SK-N-SH treated with all-trans-retinoic acid at 6 μM for 48 hours (cell line): ENCODE measurements at regions not wholly inside any gene's neighbourhood (a gene's known extent, or its start where the extent isn't known, plus 50 kb on each side); places are given as distances from the start of the nearest gene placed in this dataset.

ENCODE experiments used
- ATAC-seq: fragments of 200-7000 bp; cut with Tn5 transposase; 3 replicates; pipeline ENCODE4 v1.9.1; 2020; ENCODE audit warnings: mild to moderate bottlenecking, moderate library complexity
- ARNTL ChIP-seq: fragments of 450-650 bp; formaldehyde crosslinking; IDR thresholded peaks from 2 replicates; pipeline ENCODE4 v1.5.0; 2020; ENCODE audit warnings: low read depth, mild to moderate bottlenecking, moderate library complexity, borderline replicate concordance
- CSDC2 ChIP-seq: fragments of 250-450 bp; sonication (Bioruptor Pico); IDR thresholded peaks from 2 replicates; pipeline ENCODE4 v1.5.0; 2020; ENCODE audit warnings: mild to moderate bottlenecking, moderate library complexity
- ESRRG ChIP-seq: fragments of 250-450 bp; sonication (Bioruptor Pico); IDR thresholded peaks from 2 replicates; pipeline ENCODE4 v1.6.1; 2021; ENCODE audit warnings: mild to moderate bottlenecking
- GLIS3 ChIP-seq: fragments of 250-450 bp; sonication (Bioruptor Pico); IDR thresholded peaks from 2 replicates; pipeline ENCODE4 v1.5.0; 2020; ENCODE audit warnings: mild to moderate bottlenecking, moderate library complexity
- ISL1 ChIP-seq: fragments of 250-450 bp; sonication (Bioruptor Pico); IDR thresholded peaks from 2 replicates; pipeline ENCODE4 v2.1.2; 2022; ENCODE audit warnings: mild to moderate bottlenecking, moderate library complexity
- OSR1 ChIP-seq: fragments of 250-450 bp; sonication (Bioruptor Pico); IDR thresholded peaks from 2 replicates; pipeline ENCODE4 v1.8.0; 2022; ENCODE audit warnings: moderate library complexity, mild to moderate bottlenecking, inconsistent platforms
- PPARA ChIP-seq: fragments of 250-450 bp; sonication (Bioruptor Pico); IDR thresholded peaks from 2 replicates; pipeline ENCODE4 v1.5.0; 2020; ENCODE audit warnings: mild to moderate bottlenecking, borderline replicate concordance
- RARB ChIP-seq: fragments of 250-450 bp; sonication (Bioruptor Pico); IDR thresholded peaks from 2 replicates; pipeline ENCODE4 v1.8.0; 2021; ENCODE audit warnings: mild to moderate bottlenecking, moderate library complexity
- SNAI2 ChIP-seq: fragments of 250-450 bp; sonication (Bioruptor Pico); IDR thresholded peaks from 2 replicates; pipeline ENCODE4 v1.5.0; 2020; ENCODE audit warnings: mild to moderate bottlenecking, moderate library complexity
- TCF4 ChIP-seq: fragments of 250-450 bp; sonication (Bioruptor Pico); IDR thresholded peaks from 2 replicates; pipeline ENCODE4 v1.8.0; 2021; ENCODE audit warnings: mild to moderate bottlenecking, moderate library complexity, borderline replicate concordance
- TOX ChIP-seq: fragments of 250-450 bp; sonication (Bioruptor Pico); IDR thresholded peaks from 2 replicates; pipeline ENCODE4 v1.8.0; 2021; ENCODE audit warnings: mild to moderate bottlenecking, moderate library complexity, borderline replicate concordance
- ZFP3 ChIP-seq: fragments of 250-450 bp; sonication (Bioruptor Pico); IDR thresholded peaks from 2 replicates; pipeline ENCODE4 v1.5.0; 2020; ENCODE audit warnings: mild to moderate bottlenecking, moderate library complexity
- ZFP30 ChIP-seq: fragments of 450-650 bp; formaldehyde crosslinking; IDR thresholded peaks from 2 replicates; pipeline ENCODE4 v1.5.0; 2022; ENCODE audit warnings: mild to moderate bottlenecking, moderate library complexity
- ZNF565 ChIP-seq: fragments of 450-650 bp; formaldehyde crosslinking; conservative IDR thresholded peaks from 2 replicates; pipeline ENCODE4 v1.5.0; 2020; ENCODE audit warnings: low read depth, mild to moderate bottlenecking, moderate library complexity
- ZNF70 ChIP-seq: fragments of 450-650 bp; formaldehyde crosslinking; IDR thresholded peaks from 2 replicates; pipeline ENCODE4 v1.5.0; 2020; ENCODE audit warnings: mild to moderate bottlenecking, moderate library complexity
- ZNF8 ChIP-seq: fragments of 450-650 bp; formaldehyde crosslinking; IDR thresholded peaks from 2 replicates; pipeline ENCODE4 v1.5.0; 2020; ENCODE audit warnings: mild to moderate bottlenecking, moderate library complexity
- TF ChIP-seq, protein P1 (sequence below): fragments of 250-450 bp; sonication (Bioruptor Pico); IDR thresholded peaks from 2 replicates; pipeline ENCODE4 v1.8.0; 2021; ENCODE audit warnings: low read depth, mild to moderate bottlenecking, moderate library complexity, borderline replicate concordance
- TF ChIP-seq, protein P2 (sequence below): fragments of 250-450 bp; sonication (Bioruptor Pico); IDR thresholded peaks from 2 replicates; pipeline ENCODE4 v1.5.1; 2020; ENCODE audit warnings: low read depth, mild to moderate bottlenecking, moderate library complexity
- TF ChIP-seq, protein P3 (sequence below): fragments of 250-450 bp; sonication (Bioruptor Pico); IDR thresholded peaks from 2 replicates; pipeline ENCODE4 v1.8.0; 2020; ENCODE audit warnings: mild to moderate bottlenecking, moderate library complexity, borderline replicate concordance
- TF ChIP-seq, protein P4 (sequence below): fragments of 250-450 bp; sonication (Bioruptor Pico); IDR thresholded peaks from 2 replicates; pipeline ENCODE4 v1.5.1; 2021; ENCODE audit warnings: mild to moderate bottlenecking, moderate library complexity

DNA sequence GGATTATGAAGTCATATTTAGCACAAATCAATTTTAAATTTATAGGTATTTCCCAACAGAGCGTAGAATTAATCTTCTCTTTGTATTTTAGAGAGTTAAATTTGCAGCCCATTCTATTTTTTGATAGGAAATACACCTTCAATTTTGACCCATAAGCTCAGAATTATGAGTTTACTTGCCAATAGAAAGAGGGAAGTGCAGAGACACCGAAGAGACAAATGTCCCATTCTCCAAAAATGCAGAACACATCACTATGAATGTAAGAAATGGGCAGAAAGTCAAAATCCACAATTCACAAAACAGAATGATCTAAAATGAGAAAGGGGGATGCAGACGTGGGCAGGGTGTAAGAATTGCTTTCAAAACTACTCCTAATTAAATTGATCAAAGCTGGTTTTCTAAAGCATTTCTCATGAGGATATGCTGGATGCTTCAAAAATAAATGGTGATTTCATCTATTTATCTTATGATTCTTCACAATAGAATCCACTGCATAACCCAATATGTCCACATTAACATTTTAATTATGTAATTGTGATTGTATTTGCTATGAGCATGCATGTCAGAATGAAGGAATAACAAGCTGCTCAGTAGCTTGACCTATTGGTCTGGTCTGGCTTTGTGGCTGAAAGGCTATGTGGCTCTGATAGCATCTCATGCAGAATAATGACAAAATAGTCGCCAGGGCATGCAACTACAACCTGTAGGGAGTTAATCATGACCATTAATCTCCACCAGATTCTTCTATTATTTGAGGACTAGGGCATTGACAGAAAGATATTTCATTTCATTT, 550.1 kb upstream of the CDH18 start (continued):
- TF ChIP-seq, protein P1, sequence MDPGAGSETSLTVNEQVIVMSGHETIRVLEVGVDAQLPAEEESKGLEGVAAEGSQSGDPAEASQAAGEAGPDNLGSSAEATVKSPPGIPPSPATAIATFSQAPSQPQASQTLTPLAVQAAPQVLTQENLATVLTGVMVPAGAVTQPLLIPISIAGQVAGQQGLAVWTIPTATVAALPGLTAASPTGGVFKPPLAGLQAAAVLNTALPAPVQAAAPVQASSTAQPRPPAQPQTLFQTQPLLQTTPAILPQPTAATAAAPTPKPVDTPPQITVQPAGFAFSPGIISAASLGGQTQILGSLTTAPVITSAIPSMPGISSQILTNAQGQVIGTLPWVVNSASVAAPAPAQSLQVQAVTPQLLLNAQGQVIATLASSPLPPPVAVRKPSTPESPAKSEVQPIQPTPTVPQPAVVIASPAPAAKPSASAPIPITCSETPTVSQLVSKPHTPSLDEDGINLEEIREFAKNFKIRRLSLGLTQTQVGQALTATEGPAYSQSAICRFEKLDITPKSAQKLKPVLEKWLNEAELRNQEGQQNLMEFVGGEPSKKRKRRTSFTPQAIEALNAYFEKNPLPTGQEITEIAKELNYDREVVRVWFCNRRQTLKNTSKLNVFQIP (CRISPR knock-in tag) = no peak
- TF ChIP-seq, protein P2, sequence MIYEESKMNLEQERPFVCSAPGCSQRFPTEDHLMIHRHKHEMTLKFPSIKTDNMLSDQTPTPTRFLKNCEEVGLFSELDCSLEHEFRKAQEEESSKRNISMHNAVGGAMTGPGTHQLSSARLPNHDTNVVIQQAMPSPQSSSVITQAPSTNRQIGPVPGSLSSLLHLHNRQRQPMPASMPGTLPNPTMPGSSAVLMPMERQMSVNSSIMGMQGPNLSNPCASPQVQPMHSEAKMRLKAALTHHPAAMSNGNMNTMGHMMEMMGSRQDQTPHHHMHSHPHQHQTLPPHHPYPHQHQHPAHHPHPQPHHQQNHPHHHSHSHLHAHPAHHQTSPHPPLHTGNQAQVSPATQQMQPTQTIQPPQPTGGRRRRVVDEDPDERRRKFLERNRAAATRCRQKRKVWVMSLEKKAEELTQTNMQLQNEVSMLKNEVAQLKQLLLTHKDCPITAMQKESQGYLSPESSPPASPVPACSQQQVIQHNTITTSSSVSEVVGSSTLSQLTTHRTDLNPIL (CRISPR knock-in tag) = no peak
- no peak for TF ChIP-seq ZNF8 (CRISPR knock-in tag)

DNA sequence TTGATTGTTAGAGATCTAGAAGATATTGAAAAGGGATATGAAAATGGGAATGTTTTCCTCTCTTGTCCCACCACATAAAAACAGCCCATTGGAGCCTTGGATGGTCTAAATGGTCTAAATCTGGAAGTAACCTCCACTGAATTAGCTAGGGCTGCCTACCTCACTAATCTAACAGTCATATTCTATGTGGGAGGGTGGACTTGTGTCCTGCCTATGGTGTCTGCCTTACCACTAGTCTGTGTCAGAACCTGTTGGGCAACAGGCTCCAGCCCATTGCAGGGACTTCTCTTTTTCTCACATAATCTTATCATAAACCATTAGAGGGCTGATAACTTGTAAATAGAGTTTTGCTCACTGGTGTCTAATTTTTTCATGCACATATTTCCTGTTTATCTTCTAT, 548.8 kb upstream of the CDH18 start:
- ATAC-seq = no peak
- TF ChIP-seq ISL1 (CRISPR knock-in tag) = no peak
- TF ChIP-seq ZFP3 = no peak
- no peak for TF ChIP-seq ESRRG (CRISPR knock-in tag)
- TF ChIP-seq, protein P3, sequence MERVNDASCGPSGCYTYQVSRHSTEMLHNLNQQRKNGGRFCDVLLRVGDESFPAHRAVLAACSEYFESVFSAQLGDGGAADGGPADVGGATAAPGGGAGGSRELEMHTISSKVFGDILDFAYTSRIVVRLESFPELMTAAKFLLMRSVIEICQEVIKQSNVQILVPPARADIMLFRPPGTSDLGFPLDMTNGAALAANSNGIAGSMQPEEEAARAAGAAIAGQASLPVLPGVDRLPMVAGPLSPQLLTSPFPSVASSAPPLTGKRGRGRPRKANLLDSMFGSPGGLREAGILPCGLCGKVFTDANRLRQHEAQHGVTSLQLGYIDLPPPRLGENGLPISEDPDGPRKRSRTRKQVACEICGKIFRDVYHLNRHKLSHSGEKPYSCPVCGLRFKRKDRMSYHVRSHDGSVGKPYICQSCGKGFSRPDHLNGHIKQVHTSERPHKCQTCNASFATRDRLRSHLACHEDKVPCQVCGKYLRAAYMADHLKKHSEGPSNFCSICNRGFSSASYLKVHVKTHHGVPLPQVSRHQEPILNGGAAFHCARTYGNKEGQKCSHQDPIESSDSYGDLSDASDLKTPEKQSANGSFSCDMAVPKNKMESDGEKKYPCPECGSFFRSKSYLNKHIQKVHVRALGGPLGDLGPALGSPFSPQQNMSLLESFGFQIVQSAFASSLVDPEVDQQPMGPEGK (CRISPR knock-in tag) = no peak
- TF ChIP-seq TCF4 (CRISPR knock-in tag) = no peak
- no peak for TF ChIP-seq TOX (CRISPR knock-in tag)
- TF ChIP-seq, protein P2 (CRISPR knock-in tag) = no peak
- no peak for TF ChIP-seq GLIS3
- no peak for TF ChIP-seq SNAI2 (CRISPR knock-in tag)
- no peak for TF ChIP-seq ZNF70
- no peak for TF ChIP-seq OSR1 (CRISPR knock-in tag)
- TF ChIP-seq PPARA (CRISPR knock-in tag) = no peak
- TF ChIP-seq, protein P4, sequence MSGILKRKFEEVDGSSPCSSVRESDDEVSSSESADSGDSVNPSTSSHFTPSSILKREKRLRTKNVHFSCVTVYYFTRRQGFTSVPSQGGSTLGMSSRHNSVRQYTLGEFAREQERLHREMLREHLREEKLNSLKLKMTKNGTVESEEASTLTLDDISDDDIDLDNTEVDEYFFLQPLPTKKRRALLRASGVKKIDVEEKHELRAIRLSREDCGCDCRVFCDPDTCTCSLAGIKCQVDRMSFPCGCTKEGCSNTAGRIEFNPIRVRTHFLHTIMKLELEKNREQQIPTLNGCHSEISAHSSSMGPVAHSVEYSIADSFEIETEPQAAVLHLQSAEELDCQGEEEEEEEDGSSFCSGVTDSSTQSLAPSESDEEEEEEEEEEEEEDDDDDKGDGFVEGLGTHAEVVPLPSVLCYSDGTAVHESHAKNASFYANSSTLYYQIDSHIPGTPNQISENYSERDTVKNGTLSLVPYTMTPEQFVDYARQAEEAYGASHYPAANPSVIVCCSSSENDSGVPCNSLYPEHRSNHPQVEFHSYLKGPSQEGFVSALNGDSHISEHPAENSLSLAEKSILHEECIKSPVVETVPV (CRISPR knock-in tag) = no peak
- TF ChIP-seq CSDC2 (CRISPR knock-in tag) = no peak
- TF ChIP-seq ZFP30 (CRISPR knock-in tag) = no peak
- no peak for TF ChIP-seq RARB (CRISPR knock-in tag)

DNA sequence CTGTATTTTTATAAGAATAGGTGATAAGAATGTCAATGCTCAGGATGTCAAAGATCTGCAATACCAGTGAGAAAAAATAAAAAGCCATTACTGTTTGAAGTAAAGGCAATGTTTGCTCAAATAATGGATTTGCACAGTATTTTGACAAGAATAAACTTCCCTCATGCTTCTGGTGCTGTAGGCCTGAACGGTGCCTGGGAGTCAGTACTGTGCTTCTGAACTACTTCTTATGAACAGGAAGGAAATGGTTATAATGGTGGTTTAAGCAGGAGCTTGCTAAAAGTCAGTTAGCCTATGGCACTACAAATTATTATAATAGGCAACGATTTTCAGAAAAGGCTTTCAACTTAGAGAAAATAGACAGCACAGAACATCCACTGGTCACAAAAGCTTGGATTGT, 548.3 kb upstream of the CDH18 start:
- TF ChIP-seq ESRRG (CRISPR knock-in tag) (no peak), TOX (CRISPR knock-in tag) (no peak), PPARA (CRISPR knock-in tag) (no peak), SNAI2 (CRISPR knock-in tag) (no peak), TCF4 (CRISPR knock-in tag) (no peak), ARNTL (CRISPR knock-in tag) (no peak), ZFP30 (CRISPR knock-in tag) (no peak), ISL1 (CRISPR knock-in tag) (no peak), ZNF565 (CRISPR knock-in tag) (no peak)
- TF ChIP-seq, protein P4 (CRISPR knock-in tag) = no peak
- ATAC-seq = no peak
